Chondrocyte (in vitro differentiated cells): ENCODE measurements at regions not wholly inside any gene's neighbourhood (a gene's known extent, or its start where the extent isn't known, plus 50 kb on each side); places are given as distances from the start of the nearest gene placed in this dataset.

Experiments
- DNase-seq: peaks from one replicate; pipeline ENCODE4 v3.0.0; 2021; ENCODE audit warnings: mixed read lengths, low spot score
- H3K27ac Mint-ChIP-seq: one replicate; pipeline ENCODE4 v1.8.0; 2021; ENCODE audit warnings: mild to moderate bottlenecking, moderate library complexity, mixed read lengths; ENCODE audit not compliant: unreplicated experiment
- H3K27me3 Mint-ChIP-seq: 2 replicates; pipeline ENCODE4 v1.8.0; 2021; ENCODE audit warnings: low read depth, mixed read lengths
- H3K36me3 Mint-ChIP-seq: 2 replicates; pipeline ENCODE4 v1.8.0; 2021; ENCODE audit warnings: low read depth, mixed read lengths
- H3K4me1 Mint-ChIP-seq: 2 replicates; pipeline ENCODE4 v1.8.0; 2021; ENCODE audit warnings: low read depth, mild to moderate bottlenecking, mixed read lengths
- H3K4me3 Mint-ChIP-seq: one replicate; pipeline ENCODE4 v1.8.0; 2021; ENCODE audit warnings: mild to moderate bottlenecking, moderate library complexity, mixed read lengths; ENCODE audit not compliant: unreplicated experiment
- H3K9me3 Mint-ChIP-seq: 2 replicates; pipeline ENCODE4 v1.8.0; 2021; ENCODE audit warnings: low read depth, mixed read lengths
- TF ChIP-seq, protein P1 (sequence below): fragments of 200-600 bp; sonication (generic); IDR thresholded peaks from 2 replicates; pipeline ENCODE4 v1.5.0; 2021; ENCODE audit warnings: antibody characterized with exemption, mild to moderate bottlenecking, moderate library complexity

DNA sequence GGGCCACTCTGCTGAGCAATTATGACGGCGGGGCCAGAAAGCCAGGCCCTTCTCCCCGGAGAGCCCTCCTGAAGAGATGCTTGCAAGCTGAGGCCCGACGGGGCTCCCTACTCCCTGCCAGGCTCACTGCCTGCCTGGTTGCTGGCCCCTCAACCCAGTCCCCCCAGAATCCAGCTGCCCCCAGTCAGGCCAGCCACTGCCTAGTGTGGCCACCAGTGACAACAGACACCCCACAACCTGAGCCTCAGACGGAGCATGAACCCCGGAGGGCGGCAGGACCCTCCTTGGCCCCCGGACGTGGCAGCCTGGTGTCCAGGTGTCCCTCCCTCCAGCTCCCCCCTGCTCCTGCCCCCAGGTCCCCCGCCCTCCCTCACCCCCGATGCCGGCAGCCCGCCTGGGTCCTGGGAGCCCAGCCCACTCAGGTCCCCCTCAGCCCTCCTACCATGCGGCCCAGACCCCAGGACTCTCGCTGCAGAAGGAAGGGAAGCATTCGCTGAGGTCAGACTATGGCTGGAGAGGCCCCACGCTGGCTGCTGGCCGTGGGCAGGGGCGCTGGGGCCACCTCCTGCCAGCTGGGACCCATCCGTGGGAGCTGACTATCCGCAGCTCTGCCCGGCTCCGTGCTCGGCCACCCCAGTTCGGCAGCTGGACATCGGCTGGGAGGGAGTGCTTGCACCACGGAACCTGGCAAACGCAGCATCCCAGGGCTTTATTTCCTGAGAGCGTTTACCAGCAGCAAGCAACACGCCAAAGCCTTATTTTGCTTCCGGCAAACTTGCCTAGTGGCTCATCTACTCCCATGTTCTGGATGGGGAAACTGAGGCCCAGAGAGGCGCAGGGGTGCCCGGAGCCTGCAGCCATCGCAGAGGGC is 89.8 kb downstream of the UNCX start:
- Mint-ChIP-seq H3K36me3 (no peaks in the 10 kb centered on the region), H3K27me3 (peaks cover 24% of the 10 kb centered on the region), H3K9me3 (no peaks in the 10 kb centered on the region), H3K4me1 (peaks cover 3% of the 10 kb centered on the region), H3K27ac (no peak overlapping the region), H3K4me3 (no peak overlapping the region)
- TF ChIP-seq, protein P1, sequence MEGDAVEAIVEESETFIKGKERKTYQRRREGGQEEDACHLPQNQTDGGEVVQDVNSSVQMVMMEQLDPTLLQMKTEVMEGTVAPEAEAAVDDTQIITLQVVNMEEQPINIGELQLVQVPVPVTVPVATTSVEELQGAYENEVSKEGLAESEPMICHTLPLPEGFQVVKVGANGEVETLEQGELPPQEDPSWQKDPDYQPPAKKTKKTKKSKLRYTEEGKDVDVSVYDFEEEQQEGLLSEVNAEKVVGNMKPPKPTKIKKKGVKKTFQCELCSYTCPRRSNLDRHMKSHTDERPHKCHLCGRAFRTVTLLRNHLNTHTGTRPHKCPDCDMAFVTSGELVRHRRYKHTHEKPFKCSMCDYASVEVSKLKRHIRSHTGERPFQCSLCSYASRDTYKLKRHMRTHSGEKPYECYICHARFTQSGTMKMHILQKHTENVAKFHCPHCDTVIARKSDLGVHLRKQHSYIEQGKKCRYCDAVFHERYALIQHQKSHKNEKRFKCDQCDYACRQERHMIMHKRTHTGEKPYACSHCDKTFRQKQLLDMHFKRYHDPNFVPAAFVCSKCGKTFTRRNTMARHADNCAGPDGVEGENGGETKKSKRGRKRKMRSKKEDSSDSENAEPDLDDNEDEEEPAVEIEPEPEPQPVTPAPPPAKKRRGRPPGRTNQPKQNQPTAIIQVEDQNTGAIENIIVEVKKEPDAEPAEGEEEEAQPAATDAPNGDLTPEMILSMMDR = no peak
- DNase-seq = no peak

DNA sequence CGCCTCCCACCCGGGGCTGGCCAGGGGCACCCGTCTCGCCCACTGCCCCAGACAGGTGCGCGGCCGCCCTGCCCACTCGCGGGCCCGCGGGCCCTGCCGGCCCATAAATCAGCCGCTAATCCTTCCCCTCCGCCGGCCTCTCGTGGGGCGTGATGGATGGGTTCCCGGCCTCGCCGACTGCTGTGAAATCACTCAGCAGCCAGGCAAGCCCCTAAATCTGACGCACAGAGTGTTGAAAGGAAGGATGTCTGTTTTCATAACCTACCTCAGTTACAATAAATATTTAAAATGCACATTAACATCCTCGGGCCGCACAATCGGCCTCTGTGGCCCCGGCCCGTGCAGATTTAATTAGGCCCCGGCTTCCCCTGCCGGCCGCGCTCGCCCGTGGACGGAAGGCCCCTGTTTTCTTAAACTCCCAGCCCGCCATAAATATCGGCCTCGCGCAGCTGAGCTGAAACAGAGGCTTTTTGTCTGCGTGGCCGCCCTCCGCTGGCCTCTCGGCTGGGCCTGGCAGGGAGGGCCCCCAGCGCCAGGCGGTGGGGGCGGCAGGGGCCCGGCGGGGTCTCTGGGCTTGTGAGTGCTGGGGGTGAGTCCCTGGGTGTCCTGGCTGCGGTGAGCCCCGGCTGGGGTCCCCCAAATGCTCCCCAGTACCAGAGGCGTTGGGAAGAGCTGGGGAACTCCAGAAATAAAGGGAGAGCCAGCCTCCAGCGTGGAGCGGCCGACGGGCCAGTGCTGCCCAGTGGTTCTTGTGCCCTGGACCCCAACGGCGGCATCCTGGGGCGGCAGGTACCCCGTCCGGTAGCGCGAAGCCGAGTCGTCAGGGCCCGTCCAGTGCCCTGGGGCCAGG is 90.7 kb downstream of the UNCX start:
- Mint-ChIP-seq H3K27ac (no peak overlapping the region), H3K36me3 (no peaks in the 10 kb centered on the region), H3K4me3 (no peak overlapping the region), H3K4me1 (peaks cover 3% of the 10 kb centered on the region), H3K9me3 (no peaks in the 10 kb centered on the region), H3K27me3 (peaks cover 18% of the 10 kb centered on the region)
- no peak for DNase-seq
- TF ChIP-seq, protein P1 = no peak

DNA sequence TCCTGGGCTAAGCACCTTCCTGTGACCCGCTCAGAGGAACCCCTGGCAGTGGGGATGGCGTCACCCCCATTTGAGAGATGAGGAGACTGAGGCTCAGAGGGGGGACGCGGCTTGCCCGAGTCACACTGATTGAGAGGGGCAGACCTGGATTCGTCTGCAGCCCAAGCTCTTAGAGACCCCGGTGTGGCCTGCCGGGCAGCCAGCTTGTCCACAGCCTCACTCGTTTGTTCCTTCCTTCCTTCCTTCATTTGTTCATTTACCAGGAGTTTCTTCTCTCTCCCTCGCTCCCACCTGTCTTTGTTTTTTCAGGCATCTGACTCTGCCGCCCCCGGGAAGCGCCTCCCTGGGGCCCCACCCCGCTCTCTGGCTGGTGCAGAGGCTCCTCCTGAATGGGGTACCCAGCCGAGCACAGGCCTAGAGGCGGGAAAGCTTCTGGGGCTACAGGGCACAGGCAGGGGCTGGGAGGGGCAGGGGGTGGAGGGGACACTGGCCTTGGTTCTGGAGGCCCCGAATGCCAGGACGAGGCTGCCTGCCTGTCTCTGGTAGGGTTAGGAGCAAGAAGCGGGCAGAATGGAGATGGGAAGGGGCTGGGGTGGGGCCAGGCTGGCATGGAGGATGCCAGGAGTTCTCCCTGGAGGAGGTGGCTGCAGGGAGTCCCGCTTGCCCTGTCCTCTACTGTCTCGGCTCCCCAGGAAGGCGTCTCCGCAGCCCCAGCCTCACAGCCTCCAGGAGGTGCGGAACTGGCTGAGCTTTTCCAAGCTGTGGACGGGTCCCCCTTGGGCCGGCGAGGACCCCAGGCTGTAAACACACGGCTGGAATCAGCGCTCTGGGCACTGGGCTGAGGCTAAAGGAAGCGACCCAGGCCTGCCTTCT is 91.6 kb downstream of the UNCX start:
- TF ChIP-seq, protein P1 = no peak
- H3K9me3 Mint-ChIP-seq = no peaks in the 10 kb centered on the region
- H3K27ac Mint-ChIP-seq = no peak overlapping the region
- H3K4me3 Mint-ChIP-seq = no peak overlapping the region
- peaks cover 15% of the 10 kb centered on the region for H3K27me3 Mint-ChIP-seq
- DNase-seq = no peak
- no peaks in the 10 kb centered on the region for H3K36me3 Mint-ChIP-seq
- H3K4me1 Mint-ChIP-seq = peaks cover 3% of the 10 kb centered on the region

GRCh38 chr7:1325246-1325645 is 92.6 kb downstream of the UNCX start:
- H3K27ac Mint-ChIP-seq = no peak overlapping the region
- no peaks in the 10 kb centered on the region for H3K36me3 Mint-ChIP-seq
- no peaks in the 10 kb centered on the region for H3K9me3 Mint-ChIP-seq

More at GRCh38 chr7:1325246-1325645, 92.6 kb downstream of the UNCX start:
- peaks cover 23% of the 10 kb centered on the region for H3K27me3 Mint-ChIP-seq
- H3K4me1 Mint-ChIP-seq = peaks cover 3% of the 10 kb centered on the region
- no peak overlapping the region for H3K4me3 Mint-ChIP-seq
- peak; percentile 90 for DNase-seq
- TF ChIP-seq, protein P1 = no peak
